ENCODE measurements at regions not wholly inside any gene's neighbourhood (a gene's known extent, or its start where the extent isn't known, plus 50 kb on each side); places are given as distances from the start of the nearest gene placed in this dataset.

DNA sequence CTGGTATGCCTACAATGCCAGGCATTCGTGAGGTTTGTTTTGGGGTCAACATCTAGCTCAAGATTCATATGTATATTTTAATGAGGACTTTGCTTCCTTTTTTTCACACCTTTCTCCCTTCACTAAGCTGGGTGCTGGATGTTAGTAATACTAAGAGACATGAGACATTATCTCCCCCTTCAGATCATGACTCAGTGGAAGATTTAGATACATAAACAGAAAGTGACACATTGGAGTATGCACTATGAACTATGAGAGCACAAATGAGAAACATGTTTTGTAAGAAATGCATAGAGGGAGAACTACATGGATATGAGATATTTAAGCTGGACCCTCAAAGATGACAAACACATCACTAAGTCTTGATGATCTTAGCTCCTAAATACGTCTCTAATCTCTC is 286.3 kb downstream of the RPAP3 start:
- ChIA-PET CTCF (ENCODE audit: low intra/inter-chr PET ratio, low total read pairs) (no interaction called here), POLR2A (no interaction called here)
- Histone ChIP-seq H3K79me2 (ENCODE audit: insufficient read depth, low read length) (no peaks in the 10 kb centered on the region), H3K27ac (ENCODE audit: extremely low read length, insufficient read depth, low read length) (no peak overlapping the region), H3K36me3 (replicated peaks in 1 of 2; ENCODE audit: control insufficient read depth in 1 of 2, insufficient read depth in 2 of 2, low read length in 2 of 2) (no peaks in the 10 kb centered on the region), H3K27me3 (ENCODE audit: control insufficient read depth in 1 of 2, insufficient read depth in 2 of 2, low read length in 2 of 2) (no peaks in the 10 kb centered on the region; a peak in 1 of 5 replicates), H3K9ac (ENCODE audit: insufficient read depth, low read depth, low read length) (no peak overlapping the region), H3K4me1 (ENCODE audit: insufficient read depth, low read length) (no peaks in the 10 kb centered on the region), H4K20me1 (ENCODE audit: insufficient read depth, low read length) (no peaks in the 10 kb centered on the region), H2AFZ (ENCODE audit: low read length) (no peak overlapping the region), H3K4me3 (replicated peaks in 1 of 3; ENCODE audit: insufficient read depth in 1 of 3, low read depth in 2 of 3, low read length in 3 of 3) (no peak overlapping the region), H3K9me3 (ENCODE audit: low read length) (no peaks in the 10 kb centered on the region), H3K4me2 (ENCODE audit: low read depth, low read length) (no peak overlapping the region)
- 0% methylated on average over 2 of the region's 2 CpGs for WGBS (ENCODE audit: low lambda C conversion rate)
- no TSS peak for BruUV-seq (replicated peaks)
- TF ChIP-seq PHB2 (IDR thresholded peaks at IDR 0.05; ENCODE audit: partially characterized antibody) (no peak), SRSF9 (IDR thresholded peaks at IDR 0.05; ENCODE audit: borderline replicate concordance, insufficient read depth, low read depth, low read length, poor library complexity, severe bottlenecking) (no peak), XRCC5 (optimal IDR thresholded peaks at IDR 0.05; ENCODE audit: low read length) (no peak)
- TF ChIP-seq, protein P1, sequence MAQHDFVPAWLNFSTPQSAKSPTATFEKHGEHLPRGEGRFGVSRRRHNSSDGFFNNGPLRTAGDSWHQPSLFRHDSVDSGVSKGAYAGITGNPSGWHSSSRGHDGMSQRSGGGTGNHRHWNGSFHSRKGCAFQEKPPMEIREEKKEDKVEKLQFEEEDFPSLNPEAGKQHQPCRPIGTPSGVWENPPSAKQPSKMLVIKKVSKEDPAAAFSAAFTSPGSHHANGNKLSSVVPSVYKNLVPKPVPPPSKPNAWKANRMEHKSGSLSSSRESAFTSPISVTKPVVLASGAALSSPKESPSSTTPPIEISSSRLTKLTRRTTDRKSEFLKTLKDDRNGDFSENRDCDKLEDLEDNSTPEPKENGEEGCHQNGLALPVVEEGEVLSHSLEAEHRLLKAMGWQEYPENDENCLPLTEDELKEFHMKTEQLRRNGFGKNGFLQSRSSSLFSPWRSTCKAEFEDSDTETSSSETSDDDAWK (CRISPR knock-in tag; IDR thresholded peaks at IDR 0.05): no peak
- TF ChIP-seq, protein P2, sequence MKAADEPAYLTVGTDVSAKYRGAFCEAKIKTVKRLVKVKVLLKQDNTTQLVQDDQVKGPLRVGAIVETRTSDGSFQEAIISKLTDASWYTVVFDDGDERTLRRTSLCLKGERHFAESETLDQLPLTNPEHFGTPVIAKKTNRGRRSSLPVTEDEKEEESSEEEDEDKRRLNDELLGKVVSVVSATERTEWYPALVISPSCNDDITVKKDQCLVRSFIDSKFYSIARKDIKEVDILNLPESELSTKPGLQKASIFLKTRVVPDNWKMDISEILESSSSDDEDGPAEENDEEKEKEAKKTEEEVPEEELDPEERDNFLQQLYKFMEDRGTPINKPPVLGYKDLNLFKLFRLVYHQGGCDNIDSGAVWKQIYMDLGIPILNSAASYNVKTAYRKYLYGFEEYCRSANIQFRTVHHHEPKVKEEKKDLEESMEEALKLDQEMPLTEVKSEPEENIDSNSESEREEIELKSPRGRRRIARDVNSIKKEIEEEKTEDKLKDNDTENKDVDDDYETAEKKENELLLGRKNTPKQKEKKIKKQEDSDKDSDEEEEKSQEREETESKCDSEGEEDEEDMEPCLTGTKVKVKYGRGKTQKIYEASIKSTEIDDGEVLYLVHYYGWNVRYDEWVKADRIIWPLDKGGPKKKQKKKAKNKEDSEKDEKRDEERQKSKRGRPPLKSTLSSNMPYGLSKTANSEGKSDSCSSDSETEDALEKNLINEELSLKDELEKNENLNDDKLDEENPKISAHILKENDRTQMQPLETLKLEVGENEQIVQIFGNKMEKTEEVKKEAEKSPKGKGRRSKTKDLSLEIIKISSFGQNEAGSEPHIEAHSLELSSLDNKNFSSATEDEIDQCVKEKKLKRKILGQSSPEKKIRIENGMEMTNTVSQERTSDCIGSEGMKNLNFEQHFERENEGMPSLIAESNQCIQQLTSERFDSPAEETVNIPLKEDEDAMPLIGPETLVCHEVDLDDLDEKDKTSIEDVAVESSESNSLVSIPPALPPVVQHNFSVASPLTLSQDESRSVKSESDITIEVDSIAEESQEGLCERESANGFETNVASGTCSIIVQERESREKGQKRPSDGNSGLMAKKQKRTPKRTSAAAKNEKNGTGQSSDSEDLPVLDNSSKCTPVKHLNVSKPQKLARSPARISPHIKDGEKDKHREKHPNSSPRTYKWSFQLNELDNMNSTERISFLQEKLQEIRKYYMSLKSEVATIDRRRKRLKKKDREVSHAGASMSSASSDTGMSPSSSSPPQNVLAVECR (CRISPR knock-in tag; IDR thresholded peaks at IDR 0.05; ENCODE audit: borderline replicate concordance): no peak
- in situ Hi-C loops (cut with HindIII; ENCODE audit: extremely low pct_ligation_motif_present, low pct_unique_long_range_greater_than_20kb) (no loop called here), intact Hi-C loops (cut with micrococcal nuclease; ENCODE audit: unreplicated experiment) (no loop called here)
- no peak for ATAC-seq
- no peak for FAIRE-seq
- no peak for DNase-seq (ENCODE audit: low spot score)

All from HepG2 (cell line).